GM21529 (cell line): ENCODE measurements at regions not wholly inside any gene's neighbourhood (a gene's known extent, or its start where the extent isn't known, plus 50 kb on each side); places are given as distances from the start of the nearest gene placed in this dataset.
"Not testable (repeated sequence)": the region's sequence is repeated elsewhere in the genome, so short reads cannot be mapped to it uniquely, and the experiment has no call there.

Source experiments
- ATAC-seq: cut with Tn5 transposase; IDR thresholded peaks from one replicate; pipeline ENCODE4 v1.9.1; 2021; ENCODE audit not compliant: unreplicated experiment

DNA sequence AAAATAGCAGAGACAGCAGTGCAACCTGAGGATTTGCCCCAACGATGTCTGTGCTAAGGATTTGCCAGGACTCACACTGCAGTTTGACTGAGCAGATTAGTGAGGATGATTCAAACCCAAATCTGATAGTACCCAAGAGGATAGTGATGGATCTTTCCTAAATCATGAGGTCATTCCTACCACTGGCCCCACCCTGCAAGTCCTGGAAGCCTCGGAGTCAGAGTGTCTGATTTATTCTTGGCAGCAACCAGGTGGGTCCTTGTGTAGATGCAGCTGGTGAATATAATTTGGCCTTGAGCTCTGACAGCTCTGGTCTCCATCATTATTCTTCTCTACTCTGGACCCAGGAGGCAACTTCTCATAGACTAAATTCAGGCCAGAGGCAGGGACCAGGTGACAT lies 179.3 kb upstream of the RAG2 start:
- no peak for ATAC-seq

DNA sequence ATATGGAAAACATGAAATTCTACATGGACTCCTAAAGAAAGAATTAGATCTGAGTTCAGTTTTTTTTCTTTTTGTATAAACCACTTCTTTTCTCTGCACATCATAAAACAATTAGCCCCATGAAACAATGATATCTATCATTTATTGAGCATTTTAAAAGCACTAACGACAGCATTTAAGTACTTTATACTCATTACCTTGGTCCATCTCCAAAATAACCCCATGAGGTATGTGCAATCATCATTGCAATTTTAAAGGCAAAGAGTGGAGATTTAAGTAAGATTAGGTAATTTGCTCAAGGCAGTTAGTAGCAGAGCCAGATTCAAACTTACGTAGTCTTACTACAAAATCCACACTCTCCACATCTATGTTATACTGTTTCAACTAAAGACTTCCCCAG lies 177.7 kb upstream of the RAG2 start:
- ATAC-seq: no peak

DNA sequence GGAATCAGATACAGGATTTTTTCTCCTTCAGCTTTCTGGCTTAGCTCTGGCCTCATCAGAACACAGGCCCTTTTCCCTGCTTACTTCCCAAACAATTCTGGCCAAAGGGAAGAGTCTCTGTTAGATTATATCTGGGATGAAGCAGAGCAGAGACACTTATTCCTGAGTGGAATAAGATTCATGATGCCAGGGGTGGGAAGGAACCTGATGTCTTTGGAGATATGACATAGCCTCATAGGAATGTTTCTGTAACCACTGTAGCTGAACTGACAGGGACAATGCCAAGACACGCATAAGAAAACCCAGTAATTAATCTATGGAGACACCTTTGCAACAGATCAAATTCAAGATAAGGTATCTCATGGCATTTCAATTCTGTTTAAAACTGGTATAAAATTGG lies 177.1 kb upstream of the RAG2 start:
- no peak for ATAC-seq

DNA sequence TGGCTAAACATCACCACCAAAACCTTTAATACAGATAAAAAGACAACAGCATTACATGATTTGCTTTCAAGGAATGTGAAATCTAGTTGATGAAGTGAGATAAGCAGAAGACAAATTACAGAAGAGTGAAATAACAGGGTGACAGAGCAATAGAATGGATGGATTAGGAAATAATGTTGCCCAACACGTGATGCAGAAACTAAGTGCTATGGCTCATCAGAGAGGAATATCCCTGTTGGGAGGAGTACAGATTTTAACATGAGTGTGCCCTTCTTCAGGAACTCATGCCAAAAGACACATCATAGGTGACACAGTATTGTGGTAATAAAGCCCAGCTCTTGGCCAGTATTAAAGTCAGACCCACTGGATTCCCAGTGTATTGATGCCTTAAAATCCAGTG lies 176.6 kb upstream of the RAG2 start:
- ATAC-seq: no peak

DNA sequence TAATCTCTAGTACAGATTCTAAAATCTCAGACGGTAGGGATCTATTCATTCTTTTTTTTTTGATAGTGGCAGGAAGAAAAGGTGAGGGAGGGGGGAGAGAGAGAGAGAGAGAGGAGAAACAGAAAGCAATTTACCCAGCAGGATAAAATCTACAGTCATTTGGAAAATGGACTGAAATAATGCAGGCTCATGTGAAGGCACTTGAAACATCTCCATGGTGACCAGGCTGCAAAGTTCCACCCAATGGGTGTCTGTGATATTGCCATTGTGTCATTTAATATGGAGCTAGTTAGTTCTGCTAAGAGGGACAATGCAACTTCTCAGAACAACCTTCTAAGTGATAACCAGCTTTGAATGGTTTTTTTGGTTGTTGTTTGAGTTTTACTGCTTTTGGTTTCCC lies 165.2 kb upstream of the RAG2 start:
- ATAC-seq: peak; percentile 81

DNA sequence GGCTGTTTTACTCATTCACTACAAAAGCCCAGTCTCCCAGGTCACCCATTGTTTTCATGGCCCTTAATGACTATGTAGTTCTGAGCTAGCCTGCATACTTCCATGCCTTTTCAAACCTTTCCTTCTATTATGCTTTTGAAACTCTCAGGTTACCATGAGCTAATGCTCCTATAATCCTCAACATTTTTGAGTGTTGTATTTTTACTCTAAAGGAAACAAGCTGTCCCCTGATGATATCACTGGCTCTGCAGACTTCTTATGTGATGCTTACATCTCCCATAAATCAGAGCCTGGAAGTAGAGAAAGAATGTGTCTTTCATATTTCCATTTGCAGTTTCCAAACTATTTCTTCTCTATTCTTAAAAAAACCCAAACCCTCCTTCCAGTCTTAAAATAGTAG lies 159.0 kb upstream of the RAG2 start:
- ATAC-seq: no peak

DNA sequence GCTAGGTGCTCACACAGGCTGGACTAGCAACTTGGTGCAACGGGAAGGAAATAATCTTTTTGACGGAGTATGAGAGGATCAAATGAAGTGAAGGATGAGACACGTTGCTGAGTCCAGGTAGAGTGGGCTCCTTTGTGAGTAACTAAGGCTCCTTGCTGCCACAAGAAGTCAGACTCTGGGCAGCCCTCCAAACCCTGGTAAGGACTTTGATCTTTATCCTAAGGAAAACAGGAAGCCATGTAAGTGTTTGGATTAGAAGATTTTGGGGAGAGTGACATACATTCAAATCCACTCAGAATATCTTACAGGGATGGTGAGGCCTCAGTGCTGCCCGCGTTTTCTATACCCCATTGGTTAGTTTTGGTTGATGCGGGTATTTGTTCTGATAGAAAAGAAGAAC lies 155.9 kb upstream of the RAG2 start:
- ATAC-seq: no peak

DNA sequence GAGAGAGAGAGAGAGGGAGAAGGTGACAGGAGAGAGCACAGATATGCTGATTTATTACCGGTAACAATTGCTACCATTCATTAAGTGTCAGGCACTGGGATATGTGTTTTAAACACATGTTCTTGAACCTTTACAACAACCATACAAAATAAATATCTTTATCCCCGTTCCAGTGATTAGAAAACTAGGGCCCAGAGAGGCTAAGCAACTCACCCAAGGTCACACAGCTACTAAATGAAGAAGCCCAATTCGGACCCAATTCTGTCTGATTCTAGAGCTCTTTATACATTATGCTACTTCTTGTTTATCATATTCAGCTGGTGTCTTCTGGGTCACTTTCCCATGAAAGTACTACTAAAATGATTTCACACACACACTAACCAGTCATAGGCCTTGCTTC lies 154.0 kb upstream of the RAG2 start:
- ATAC-seq: no peak

DNA sequence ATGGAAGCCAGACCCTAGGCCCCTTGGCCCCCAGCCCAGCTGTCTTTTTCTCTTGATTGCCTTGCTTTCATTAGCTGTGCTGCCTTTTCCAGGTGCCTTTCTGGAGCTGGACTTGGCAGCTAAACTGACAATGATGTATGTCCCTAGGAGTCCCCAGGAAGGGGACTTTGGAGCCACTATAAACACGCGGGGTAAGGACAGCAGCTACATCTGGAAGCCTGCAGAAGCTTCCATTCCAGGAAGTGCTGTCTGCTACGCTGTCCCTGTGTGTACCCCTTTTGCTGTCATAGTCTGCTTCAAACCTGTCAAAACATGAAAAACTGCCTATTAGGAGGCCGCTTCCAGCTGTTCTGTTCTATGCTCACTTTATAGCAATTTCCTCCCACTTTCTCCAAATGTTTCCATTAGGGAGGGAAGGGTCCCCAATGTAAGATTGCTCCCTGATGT lies 153.3 kb upstream of the RAG2 start:
- no peak for ATAC-seq

DNA sequence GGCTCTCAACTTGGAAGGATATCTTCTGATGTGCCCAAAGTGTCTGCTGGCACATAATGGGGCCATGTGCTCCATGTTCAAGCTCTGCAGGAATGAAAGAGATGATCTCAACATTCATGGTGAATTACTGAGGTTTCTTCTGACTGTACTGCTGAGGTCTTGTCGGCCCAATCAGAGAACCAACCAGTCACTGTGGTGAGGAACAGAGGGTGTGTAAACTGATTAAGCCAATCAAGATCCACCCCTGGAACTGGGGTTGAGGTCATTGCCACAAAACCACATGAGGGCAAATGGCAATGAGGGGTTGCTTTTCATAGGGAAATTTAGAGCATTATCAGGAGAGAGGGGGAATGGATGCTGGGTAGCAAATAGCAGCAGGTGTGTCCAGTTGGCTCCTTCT lies 152.3 kb upstream of the RAG2 start:
- ATAC-seq: no peak

DNA sequence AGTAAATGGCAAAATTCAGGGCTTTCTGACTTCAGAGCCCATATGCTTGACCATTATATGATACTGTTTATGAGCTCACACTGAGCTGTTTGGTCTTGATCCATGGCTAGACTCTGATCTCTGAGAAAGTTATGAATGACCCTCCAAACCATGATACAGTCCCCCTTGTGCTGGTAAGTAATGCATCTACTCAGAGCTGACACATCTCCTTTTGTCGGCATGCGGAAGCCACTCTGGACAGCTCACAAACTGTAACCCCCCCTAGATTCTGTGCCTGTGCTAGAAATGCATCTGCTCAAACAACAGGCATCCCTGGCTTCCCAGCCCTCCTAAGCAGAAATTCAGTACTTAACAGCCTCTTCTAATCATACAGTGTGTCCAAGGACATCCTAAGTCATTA lies 150.8 kb upstream of the RAG2 start:
- no peak for ATAC-seq

DNA sequence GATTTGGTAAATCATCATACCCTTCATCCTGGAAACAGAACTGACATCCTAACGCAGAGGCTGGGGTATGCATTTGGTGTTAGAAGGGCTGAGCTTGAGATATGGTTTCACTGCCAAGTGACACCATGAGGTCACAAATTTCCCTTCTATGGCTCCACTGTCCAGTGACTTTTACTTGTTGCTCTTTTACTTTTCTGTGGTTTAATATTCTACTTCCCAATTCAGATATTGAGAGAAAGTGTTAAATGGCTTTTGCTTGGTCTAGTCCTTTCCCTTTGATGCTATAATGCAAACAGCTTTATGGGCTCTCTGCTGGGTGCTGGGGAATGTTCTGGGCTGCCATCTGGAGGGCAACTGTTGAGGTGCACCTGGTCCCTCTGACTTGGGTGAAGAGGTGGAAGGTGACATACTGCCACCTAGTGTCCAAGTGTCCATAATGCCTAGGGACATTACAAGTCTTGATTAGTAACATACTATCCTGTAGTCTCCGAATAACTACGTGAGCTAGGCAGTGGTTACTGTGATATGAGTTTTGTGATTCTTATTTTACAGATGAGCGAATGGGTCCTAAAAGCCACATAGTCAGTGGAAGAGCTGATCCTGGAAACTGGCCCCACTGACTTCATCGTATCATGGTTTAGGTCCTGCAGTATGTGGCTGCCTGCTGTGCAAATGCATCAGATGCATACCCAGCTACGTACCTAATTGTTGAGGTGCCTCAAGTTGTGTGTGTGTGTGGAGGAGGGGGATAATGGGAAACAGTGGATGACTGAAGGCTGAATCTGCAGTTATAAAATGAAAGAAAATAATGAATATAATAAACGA lies 149.1 kb upstream of the RAG2 start:
- peak; percentile 84 for ATAC-seq

DNA sequence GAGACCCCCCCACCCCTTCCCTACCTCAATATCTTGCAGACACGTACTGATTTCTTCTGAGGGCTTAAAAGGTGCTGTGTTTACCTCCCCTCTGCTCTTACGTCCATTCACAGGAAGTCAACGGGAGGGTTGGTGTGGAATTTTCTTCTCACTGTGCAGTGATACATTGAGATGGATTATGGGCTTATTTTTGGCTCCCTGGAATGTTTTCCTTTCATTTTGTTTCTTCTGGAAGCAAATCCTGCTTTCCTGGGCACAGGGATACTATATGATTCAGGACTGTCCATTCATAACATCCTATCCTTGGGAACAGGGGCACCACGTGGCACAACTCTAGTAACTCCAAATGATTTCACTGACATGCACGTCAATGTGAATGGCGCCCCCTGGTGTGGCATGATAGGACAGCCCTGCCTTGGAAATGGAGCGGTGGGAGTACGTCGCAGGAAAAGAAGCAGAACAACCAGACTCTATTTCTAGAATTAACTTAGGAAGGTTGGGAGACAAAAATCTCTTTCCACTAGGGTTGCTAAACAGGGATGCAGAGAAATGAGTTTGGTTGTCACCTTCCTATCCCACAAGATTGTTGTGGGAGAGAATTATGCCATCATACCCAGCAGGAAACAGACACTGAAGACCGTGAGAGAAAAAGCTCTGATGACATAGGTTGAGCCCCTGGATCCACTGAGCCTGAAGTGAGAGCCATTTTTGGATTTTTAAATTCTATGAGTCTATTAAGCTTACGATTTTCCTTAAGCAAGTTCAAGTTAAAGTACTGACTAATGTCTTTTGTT lies 146.5 kb upstream of the RAG2 start:
- peak; percentile 25 for ATAC-seq

DNA sequence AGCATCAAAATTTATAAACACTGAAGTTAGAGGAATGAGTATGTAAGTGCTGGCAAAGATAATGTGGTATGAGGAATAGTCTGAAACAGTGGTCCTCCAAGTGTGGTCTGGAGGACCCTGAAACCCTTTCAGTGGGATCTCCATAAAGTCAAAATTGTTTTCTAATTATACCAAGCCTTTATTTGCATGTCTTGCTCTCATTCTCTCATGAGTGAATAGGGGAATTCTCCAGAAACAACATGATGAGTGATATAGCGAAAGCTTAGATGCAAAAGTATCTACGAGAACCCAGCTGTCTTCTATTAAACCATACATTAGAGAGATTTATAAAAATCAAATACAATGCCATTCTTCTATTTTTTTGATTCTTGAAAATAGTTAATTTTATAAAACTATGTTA lies 145.0 kb upstream of the RAG2 start:
- ATAC-seq: peak; percentile 66

DNA sequence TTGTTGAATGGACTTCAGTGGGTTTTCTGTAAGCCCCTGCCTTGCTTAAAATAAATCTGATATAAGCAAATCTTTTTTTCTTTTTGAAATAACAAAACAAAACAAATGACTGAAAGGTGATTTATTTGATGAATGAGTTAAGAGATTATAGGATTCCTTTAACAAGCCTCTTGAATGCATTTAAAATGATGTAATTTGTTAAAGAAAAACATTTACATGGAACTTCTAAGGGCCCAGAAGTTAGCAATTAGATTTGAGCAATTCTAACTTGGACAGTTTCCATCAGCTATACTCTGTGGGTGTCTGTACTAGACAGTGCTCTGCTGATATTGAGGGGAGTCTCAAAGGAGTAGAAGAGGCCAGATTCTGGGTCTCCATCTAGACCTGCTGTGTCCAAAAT lies 143.5 kb upstream of the RAG2 start:
- ATAC-seq: no peak

DNA sequence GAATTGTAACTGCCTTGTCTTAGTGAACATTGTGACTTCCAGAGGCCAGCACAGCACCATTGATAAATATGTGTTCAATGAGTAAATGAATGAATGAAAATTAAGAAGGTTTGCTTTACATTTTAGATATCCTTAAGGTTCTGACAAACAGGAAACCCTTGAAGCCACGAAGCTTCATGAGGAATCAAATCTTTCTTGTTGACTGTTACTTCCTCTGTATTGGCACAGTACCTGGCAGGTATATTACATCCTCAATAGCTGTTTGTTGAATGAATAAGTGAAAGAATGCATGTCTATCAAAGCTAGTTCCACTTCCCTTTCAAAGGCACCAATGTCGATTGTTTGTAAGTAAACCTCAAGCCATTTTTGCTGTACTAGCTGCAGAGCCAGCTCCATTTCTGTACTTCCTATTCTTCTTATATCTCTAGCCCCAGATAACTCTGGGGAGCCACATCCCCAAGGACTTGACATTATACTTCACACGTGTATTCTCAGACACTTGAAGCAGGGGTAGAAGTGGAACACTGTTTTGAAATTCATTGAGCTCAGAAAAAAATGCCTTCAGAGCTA lies 140.3 kb upstream of the RAG2 start:
- no peak for ATAC-seq

DNA sequence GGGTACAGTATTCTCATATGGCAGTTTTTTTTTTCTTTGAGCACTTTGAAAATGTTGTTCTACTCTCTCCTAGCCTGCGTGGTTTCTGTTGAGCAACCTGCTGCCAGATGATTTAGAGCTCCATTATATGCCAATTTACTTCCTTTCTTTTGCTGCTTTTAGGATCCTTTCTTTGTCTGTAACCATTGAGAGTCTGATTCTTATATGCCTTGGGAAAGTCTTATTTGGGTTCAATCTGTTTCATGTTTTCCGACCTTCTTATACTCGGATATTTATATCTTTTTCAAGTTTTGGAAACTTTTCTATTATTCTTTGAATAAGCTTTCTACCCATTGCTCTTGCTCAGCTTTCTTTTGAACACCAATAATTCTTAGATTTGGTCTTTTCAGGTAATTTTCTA lies 138.1 kb upstream of the RAG2 start:
- ATAC-seq: no peak

DNA sequence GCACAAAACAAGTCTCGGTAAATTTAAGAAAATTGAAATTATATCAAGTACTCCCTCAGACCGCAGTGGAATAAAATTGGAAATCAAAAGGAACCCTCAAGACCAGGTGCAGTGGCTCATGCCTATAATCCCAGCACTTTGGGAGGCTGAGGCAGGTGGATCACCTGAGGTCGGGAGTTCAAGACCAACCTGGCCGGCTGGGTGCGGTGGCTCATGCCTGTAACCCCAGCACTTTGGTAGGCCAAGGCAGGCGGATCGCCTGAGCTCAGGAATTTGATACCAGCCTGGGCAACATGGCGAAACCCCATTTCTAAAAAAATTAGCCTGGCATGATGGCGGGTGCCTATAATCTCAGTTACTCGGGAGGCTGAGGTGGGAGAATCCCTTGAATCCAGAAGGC lies 135.7 kb upstream of the RAG2 start:
- ATAC-seq: not testable (repeated sequence)

DNA sequence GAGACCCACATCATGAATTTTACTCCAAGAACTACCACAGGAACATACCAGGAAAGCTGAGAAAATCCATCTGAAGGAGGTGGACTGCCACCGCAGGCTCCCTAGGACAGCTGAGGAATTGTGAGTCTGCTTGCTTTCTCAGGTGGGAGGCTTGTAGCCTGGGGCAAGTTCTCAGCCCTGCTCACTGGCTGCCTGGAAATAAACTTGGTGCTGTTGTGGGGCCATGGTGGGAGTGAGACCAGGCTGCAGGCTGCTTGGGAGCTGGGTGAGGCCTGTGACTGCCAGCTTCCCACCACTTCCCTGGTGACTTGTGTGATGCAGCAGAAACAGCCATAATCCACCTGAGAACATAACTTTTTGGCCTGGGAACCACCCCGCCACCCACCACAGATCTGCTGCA lies 132.7 kb upstream of the RAG2 start:
- no peak for ATAC-seq

DNA sequence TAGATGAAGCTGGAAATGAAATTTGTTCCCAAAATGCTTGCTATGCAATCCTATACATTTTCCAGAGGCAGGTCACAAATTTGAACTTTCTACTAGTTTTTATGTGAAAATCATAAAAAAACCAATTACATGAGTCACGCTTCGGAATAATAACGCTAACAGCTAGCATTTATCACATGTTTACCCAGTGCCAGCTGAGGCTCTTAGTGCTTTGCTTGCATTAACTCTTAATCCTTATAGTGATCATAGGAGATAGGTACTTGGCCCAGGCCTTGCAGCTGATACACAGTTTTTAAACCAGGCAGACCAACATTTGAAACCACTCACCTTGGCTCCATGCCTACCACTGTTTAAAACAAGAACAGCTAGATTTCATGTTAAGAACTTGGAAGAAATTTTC lies 131.8 kb upstream of the RAG2 start:
- ATAC-seq: no peak

DNA sequence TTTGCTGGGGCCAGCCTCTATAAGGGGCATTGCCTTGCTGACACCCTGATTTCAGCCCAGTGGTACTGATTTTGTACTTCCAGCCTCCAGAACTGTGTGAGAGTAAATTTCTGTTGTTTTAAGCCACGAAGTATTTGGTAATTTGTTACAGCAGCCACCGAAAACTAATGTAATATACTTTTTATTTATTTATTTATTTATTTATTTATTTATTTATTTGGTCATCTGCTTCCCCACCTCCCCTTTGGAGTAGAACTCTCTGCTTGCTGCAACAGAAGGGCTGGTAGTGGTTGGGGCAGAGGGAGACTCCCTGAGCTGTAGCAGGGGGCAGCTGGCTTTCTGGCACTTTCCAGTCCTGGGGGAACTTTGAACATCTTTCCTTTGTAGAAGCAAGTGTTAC lies 128.4 kb upstream of the RAG2 start:
- no peak for ATAC-seq

DNA sequence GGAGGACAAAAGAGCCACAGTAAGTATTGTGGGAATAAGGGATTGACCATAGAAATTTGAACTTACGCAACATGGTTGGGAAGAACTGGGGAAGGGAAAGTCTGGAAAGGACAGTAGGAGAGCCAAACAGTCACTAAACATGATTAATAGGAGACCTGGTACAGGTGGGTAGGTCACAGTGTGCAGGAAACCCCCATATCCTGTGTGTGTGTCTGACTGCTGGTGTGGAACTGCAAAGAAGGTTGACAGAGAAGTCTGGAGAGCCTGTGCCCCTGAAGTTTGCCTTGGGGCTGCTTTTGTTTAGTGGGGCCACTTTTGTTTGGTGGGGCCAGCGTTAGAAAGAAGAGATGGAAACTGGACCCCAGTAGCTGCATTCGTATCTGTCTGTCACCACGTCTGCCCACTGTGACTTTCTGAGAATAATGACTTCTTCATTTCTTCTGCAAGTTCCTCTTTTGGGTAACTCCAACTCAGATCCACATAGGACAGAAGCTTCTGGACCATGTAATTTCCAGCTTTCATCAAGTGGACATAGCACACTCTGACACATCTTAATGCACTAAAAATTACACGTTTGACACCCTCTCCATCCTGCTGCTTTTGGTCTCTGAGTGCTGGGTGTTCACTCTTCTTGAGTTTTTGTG lies 126.8 kb upstream of the RAG2 start:
- peak; percentile 83 for ATAC-seq
